ENCODE measurements at regions not wholly inside any gene's neighbourhood (a gene's known extent, or its start where the extent isn't known, plus 50 kb on each side); places are given as distances from the start of the nearest gene placed in this dataset.
"Not testable (repeated sequence)": the region's sequence is repeated elsewhere in the genome, so short reads cannot be mapped to it uniquely, and the experiment has no call there.

- DNase-seq: peak in 13 of 56 donors; percentile 3 to 35 (median 12)
Observed at GRCh38 chr11:10973416-10973815, 115.6 kb upstream of the ZBED5 start.

- DNase-seq: no peak
Observed at GRCh38 chr11:10970926-10971325, 113.1 kb upstream of the ZBED5 start.

- no peak for DNase-seq
Observed at GRCh38 chr11:10969387-10969786, 111.5 kb upstream of the ZBED5 start.

- not testable (repeated sequence) for DNase-seq
Observed at GRCh38 chr11:10956884-10957283, 99.0 kb upstream of the ZBED5 start.

DNA sequence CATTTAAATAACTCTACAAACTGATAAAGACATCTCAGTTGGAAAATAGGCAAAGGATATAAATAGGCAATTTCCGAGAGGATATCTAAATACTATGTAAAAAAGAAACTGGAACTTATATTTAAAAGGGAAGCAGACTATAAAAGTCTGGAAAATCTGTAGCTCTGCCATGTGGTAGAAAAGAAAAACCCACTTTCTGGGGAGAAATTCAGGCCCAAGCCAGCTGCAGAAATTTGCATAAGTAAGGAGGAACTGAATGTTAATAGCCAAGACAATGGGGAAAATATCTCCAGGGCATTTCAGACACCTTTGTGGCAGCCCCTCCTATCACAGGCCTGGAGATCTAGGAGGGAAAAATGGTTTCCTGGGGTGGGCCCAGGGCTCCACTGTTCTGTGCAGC, 97.8 kb upstream of the ZBED5 start:
- no peak for DNase-seq

- no peak for DNase-seq
Observed at GRCh38 chr11:10954184-10954583, 96.3 kb upstream of the ZBED5 start.

DNA sequence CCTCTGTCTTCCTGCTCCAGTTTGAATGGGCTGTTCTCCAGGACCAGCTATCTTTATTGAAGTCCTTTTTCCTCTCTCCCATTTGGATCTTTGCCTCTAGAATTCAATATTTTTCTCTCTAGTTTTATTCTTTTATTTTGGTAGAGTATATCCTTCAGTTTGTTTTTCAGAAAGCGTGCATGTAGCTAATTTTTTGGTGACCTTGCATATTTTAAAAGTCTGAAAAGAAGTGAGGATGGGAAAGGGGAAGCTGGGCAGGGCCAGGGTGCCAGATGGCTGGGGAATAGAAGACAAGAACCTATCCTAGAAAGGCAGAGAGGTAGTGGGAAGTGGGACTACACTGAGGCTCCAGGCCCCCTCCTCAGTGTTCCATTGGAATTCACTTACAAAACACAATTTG, 95.0 kb upstream of the ZBED5 start:
- DNase-seq: no peak

DNA sequence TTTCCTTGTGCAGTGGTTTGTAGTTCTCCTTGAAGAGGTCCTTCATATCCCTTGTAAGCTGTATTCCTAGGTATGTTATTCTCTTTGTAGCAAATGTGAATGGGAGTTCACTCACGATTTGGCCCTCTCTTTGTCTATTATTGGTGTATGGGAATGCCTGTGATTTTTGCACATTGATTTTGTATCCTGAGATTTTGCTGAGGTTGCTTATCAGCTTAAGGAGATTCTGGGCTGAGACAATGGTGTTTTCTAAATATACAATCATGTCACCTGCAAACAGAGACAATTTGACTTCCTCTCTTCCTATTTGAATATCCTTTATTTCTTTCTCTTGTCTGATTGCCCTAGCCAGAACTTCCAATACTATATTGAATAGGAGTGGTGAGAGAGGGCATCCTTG, 90.1 kb upstream of the ZBED5 start:
- DNase-seq: not testable (repeated sequence)

GRCh38 chr11:10946072-10946471, 88.2 kb upstream of the ZBED5 start:
- DNase-seq: no peak

GRCh38 chr11:10945196-10945595, 87.3 kb upstream of the ZBED5 start:
- no peak for DNase-seq

DNA sequence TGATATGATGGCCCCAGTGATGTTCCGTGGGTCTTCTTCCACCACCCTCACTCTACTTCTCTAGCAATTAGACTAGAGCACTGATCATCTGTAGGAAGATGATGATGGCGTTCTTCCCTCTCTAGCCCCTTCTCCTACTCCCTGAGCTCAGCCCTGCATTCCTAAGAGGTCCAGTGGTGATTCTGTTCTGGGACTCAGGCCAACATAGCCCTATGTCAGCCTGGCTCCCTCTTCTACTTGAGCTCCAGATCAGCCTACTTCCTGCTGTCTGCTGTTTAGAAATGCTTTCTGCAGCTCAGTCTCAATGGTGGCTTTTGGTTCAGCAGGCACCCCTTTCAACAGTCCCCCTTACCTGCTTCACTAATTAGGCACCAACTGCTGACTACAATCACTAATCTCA, 86.1 kb upstream of the ZBED5 start:
- no peak for DNase-seq

- DNase-seq: no peak
Observed at GRCh38 chr11:10942620-10943019, 84.8 kb upstream of the ZBED5 start.

DNA sequence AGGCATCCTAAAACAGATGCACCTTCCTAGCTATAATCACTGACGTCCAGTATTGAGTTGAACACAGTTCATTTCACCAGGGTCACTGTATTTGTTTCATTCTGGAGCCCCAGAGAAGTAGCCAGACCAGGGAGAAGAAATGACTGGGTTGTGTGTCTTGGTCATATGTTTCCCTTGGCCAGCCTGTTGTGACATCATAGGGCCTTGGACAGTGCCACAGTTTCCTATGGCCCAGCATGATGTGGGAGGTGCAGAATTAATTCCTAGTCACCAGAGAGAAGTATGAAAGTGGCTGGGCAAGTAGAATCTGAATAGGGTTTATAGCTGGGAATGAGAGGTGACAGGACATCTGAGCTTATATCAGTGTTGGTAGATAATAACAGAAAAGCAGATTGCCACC, 84.0 kb upstream of the ZBED5 start:
- DNase-seq: no peak

GRCh38 chr11:10941414-10941813, 83.6 kb upstream of the ZBED5 start:
- DNase-seq: peak in 12 of 56 donors; percentile 1 to 34 (median 14)

DNA sequence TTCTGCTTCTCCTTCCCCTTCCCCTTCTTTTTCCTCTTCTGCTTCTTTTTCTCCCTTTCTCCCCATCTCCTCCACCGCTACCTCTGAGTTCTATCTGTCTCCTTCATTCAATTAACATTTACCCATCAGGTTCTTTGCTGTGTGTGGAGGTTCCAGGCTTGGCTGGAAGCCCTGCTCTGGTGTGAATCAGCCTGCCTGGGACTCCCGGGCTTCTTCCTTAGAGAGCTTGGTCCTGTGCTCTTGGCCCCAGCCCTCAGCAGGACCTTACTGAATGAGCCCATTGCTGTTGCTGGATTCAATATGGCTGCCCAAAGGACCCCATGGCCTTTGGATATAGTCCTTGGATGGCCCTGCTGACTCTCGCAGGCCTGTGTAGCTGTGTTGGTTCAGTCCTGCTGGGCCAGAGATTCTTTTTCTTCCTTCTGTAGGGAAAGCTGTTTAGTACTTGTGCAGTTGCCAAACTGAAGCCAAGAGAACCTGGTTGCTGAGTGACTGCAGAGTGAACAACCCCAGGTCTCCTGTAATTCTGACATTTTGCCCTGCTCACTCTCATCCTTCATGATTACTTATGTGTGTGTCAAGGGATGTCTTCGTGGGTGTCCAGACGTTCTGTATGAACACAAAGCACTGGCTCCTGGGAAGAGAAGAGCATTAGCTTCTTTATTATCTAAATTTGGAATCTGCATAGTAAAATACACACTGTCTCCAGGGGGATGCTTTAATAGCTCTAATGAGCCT, 81.0 kb upstream of the ZBED5 start:
- DNase-seq: no peak

DNA sequence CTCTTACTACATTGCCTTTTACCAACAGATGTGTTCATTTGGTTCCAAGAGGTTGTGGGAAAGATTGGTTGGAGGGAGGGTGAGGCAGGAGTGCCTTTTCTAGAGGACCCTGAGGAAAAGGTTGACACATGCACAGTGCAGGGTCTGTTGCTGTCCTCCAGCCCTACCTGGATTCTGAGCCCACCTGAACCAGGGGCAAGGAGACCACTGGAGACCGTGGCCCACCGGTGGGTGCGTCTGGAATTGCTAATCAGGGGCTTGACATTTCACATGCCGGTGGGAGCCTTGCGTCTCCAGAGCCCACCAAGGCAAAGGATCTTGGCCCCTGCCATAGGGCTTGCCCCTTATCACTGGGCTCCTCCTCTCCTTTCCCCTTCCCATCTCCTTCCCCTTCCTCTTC, 80.4 kb upstream of the ZBED5 start:
- DNase-seq: no peak

GRCh38 chr11:10937385-10937771, 79.5 kb upstream of the ZBED5 start:
- DNase-seq: no peak

- no peak for DNase-seq
Observed at GRCh38 chr11:10936626-10937384, 79.0 kb upstream of the ZBED5 start.

DNA sequence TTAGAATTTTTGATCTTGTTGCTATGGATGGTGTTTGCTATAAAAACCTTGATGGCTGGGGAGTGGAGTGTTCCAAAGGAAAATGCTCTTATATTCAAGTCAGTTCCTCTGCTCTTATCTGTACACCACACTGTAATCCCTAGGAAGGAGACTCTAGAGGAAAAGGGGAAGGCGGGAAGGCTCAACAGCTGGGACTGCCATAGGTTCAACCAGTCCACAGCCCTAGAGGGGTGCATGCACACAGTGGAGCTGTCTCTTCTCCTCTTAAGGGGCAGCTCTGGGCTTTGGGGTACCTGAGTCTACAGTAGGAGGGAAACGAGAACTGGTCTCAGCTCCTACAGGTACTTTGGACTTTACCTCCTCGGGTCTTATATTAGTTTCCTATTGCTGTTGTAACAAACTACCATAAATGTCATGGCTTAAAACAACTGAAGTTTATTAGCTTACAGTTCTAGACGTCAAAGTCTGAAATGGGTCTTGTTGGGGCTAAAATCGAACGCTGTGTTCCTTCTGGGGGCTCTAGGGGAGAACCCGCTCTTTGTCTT, 77.2 kb upstream of the ZBED5 start:
- no peak for DNase-seq

- no peak for DNase-seq
Observed at GRCh38 chr11:10934293-10934860, 76.5 kb upstream of the ZBED5 start.

DNA sequence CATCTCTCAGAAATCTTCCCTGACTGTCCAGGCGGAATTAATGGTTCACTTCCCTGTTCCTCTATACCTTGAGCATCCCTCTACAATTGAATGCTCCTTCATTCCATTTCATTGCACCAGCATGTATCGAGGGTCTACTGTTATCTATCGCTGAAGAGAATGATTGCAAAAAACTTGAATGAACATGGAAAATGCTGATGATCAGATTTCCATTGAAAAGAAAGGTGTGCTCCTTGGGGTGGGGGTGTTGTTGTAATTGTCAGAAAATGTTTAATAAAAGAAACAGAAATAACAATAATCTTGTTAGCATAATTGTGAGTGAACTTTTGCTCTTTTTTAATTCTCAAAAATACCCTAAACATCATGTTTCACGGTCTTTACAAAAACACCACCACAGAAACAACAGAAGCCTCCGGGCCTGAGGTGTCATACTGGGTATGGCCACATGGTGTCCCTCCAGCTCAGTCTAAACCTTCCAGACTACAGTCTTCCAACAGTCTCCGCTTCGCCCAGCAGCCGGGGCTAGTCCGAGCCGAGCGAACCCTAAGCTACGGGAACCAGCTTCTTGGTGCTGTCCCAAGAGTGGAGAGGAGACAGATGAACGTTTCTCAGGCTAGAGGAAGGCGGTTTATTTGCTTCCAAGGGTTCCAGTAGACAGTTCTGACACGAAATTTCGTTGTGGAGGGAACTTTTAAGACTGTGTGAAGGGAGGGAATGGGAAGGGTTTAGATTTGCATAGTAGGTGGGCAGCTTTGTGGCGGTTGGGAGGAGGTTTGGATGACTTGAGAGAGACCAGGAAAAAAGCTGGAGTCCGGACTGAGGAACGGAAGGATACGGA, 75.8 kb upstream of the ZBED5 start:
- DNase-seq: peak in 55 of 56 donors; percentile 31 to 95 (median 77)
